CD4-positive, alpha-beta T cell (primary cell): ENCODE measurements at regions not wholly inside any gene's neighbourhood (a gene's known extent, or its start where the extent isn't known, plus 50 kb on each side); places are given as distances from the start of the nearest gene placed in this dataset.

Experiments used
- ATAC-seq: fragments of 200-7000 bp; cut with Tn5 transposase; one replicate; pipeline ENCODE4 v1.10.0; 2022; ENCODE audit warnings: mild to moderate bottlenecking; ENCODE audit not compliant: poor library complexity
- CTCF ChIA-PET: fragments of 350-600 bp; sonication (Branson Sonifier 250); formaldehyde crosslinking; loops from one replicate; lab custom pipeline; 2021; ENCODE audit warnings: antibody characterized with exemption, inconsistent platforms; lab: Charles Lee
- POLR2A ChIA-PET: fragments of 350-600 bp; sonication (Branson Sonifier 250); formaldehyde crosslinking; loops from one replicate; lab custom pipeline; 2021; ENCODE audit warnings: antibody characterized with exemption, inconsistent platforms; lab: Charles Lee
- DNase-seq, 14 experiments: peaks; one replicate each; pipeline ENCODE4 v3.0.0-alpha.2; 2013 to 2020; ENCODE audit warnings: mixed read lengths in 2 of 14
- H3K27ac ChIP-seq, 2 donors: one replicate each; pipeline versions ENCODE4 v1.5.1 to v1.7.0; 2013; ENCODE audit warnings: low read length in 2 of 2, low read depth in 1 of 2, mild to moderate bottlenecking in 1 of 2
- H3K27me3 ChIP-seq, 2 experiments: 1 replicate in 1 of 2; 2 replicates in 1 of 2; pipeline versions ENCODE4 v1.6.1 to v1.7.0; 2013; ENCODE audit warnings: low read length in 2 of 2, control low read depth in 1 of 2, mild to moderate bottlenecking in 1 of 2, moderate library complexity in 1 of 2; ENCODE audit not compliant: insufficient read depth in 2 of 2, control insufficient read depth in 1 of 2
- H3K36me3 ChIP-seq: one replicate; pipeline ENCODE4 v1.6.1; 2013; ENCODE audit warnings: low read length, control low read depth; ENCODE audit not compliant: insufficient read depth
- H3K4me1 ChIP-seq: one replicate; pipeline ENCODE4 v1.6.1; 2013; ENCODE audit warnings: low read length, control low read depth; ENCODE audit not compliant: insufficient read depth
- H3K4me3 ChIP-seq: one replicate; pipeline ENCODE4 v1.5.1; 2013; ENCODE audit warnings: mild to moderate bottlenecking, low read length, moderate library complexity
- H3K9me3 ChIP-seq, 2 experiments: 1 replicate in 1 of 2; 2 replicates in 1 of 2; pipeline versions ENCODE4 v1.6.1 to v1.7.0; 2013; ENCODE audit warnings: low read length in 2 of 2, mild to moderate bottlenecking in 2 of 2, control low read depth in 1 of 2, moderate library complexity in 1 of 2; ENCODE audit not compliant: control insufficient read depth in 1 of 2, insufficient read depth in 1 of 2
- H3K27ac Mint-ChIP-seq: one replicate; pipeline ENCODE4 v1.8.0; 2020; ENCODE audit warnings: mixed read lengths
- H3K27me3 Mint-ChIP-seq: one replicate; pipeline ENCODE4 v1.8.0; 2021; ENCODE audit warnings: mixed read lengths
- H3K36me3 Mint-ChIP-seq: one replicate; pipeline ENCODE4 v1.8.0; 2021; ENCODE audit warnings: low read depth, mixed read lengths
- H3K4me1 Mint-ChIP-seq: one replicate; pipeline ENCODE4 v1.8.0; 2021; ENCODE audit warnings: low read depth, mixed read lengths
- H3K4me3 Mint-ChIP-seq: one replicate; pipeline ENCODE4 v1.8.0; 2020; ENCODE audit warnings: mild to moderate bottlenecking, mixed read lengths
- H3K9me3 Mint-ChIP-seq: one replicate; pipeline ENCODE4 v1.8.0; 2020; ENCODE audit warnings: mixed read lengths
- intact Hi-C, 2 experiments: fragments of 100-400 bp; cut with DNase I in 1 of 2; cut with micrococcal nuclease in 1 of 2; formaldehyde crosslinking; loops; one replicate each; pipeline versions ENCODE4 v1.15.1 to v1.9.0; 2023 to 2025; cut with DNase I, micrococcal nuclease
- TF ChIP-seq, protein P1 (sequence below): fragments of 200-600 bp; IDR thresholded peaks from one replicate; pipeline ENCODE4 v1.8.0; 2022; ENCODE audit warnings: antibody characterized with exemption, mild to moderate bottlenecking

- Mint-ChIP-seq H3K36me3 (no peaks in the 10 kb centered on the region), H3K27ac (no peak overlapping the region), H3K9me3 (no peaks in the 10 kb centered on the region), H3K27me3 (peaks cover 10% of the 10 kb centered on the region), H3K4me1 (no peaks in the 10 kb centered on the region), H3K4me3 (no peak overlapping the region)
- POLR2A ChIA-PET, result no interaction called here
- Histone ChIP-seq H3K27me3 (no peaks in the 10 kb centered on the region), H3K4me1 (no peaks in the 10 kb centered on the region), H3K36me3 (no peaks in the 10 kb centered on the region), H3K4me3 (no peak overlapping the region), H3K9me3 (no peaks in the 10 kb centered on the region), H3K27ac (no peak overlapping the region)
- DNase-seq, result no peak
- CTCF ChIA-PET, result no interaction called here
- intact Hi-C loops, result no loop called here
- TF ChIP-seq, protein P1, sequence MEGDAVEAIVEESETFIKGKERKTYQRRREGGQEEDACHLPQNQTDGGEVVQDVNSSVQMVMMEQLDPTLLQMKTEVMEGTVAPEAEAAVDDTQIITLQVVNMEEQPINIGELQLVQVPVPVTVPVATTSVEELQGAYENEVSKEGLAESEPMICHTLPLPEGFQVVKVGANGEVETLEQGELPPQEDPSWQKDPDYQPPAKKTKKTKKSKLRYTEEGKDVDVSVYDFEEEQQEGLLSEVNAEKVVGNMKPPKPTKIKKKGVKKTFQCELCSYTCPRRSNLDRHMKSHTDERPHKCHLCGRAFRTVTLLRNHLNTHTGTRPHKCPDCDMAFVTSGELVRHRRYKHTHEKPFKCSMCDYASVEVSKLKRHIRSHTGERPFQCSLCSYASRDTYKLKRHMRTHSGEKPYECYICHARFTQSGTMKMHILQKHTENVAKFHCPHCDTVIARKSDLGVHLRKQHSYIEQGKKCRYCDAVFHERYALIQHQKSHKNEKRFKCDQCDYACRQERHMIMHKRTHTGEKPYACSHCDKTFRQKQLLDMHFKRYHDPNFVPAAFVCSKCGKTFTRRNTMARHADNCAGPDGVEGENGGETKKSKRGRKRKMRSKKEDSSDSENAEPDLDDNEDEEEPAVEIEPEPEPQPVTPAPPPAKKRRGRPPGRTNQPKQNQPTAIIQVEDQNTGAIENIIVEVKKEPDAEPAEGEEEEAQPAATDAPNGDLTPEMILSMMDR, result no peak
- ATAC-seq, result no peak
Observed at GRCh38 chr6:4581468-4582385, 194.5 kb upstream of the CDYL start.

GRCh38 chr6:4580361-4580760 is 195.8 kb upstream of the CDYL start:
- H3K4me1 Mint-ChIP-seq, result no peaks in the 10 kb centered on the region
- TF ChIP-seq, protein P1, result no peak
- Histone ChIP-seq H3K4me3 (no peak overlapping the region), H3K27me3 (no peaks in the 10 kb centered on the region), H3K36me3 (no peaks in the 10 kb centered on the region), H3K9me3 (no peaks in the 10 kb centered on the region), H3K27ac (no peak overlapping the region), H3K4me1 (no peaks in the 10 kb centered on the region)
- no peak overlapping the region for H3K4me3 Mint-ChIP-seq
- no peaks in the 10 kb centered on the region for H3K36me3 Mint-ChIP-seq
- POLR2A ChIA-PET, result no interaction called here
- no peaks in the 10 kb centered on the region for H3K9me3 Mint-ChIP-seq
- no peak for ATAC-seq
- intact Hi-C loops, result no loop called here
- peaks cover 19% of the 10 kb centered on the region for H3K27me3 Mint-ChIP-seq
- no peak overlapping the region for H3K27ac Mint-ChIP-seq
- DNase-seq, result no peak
- CTCF ChIA-PET, result no interaction called here

DNA sequence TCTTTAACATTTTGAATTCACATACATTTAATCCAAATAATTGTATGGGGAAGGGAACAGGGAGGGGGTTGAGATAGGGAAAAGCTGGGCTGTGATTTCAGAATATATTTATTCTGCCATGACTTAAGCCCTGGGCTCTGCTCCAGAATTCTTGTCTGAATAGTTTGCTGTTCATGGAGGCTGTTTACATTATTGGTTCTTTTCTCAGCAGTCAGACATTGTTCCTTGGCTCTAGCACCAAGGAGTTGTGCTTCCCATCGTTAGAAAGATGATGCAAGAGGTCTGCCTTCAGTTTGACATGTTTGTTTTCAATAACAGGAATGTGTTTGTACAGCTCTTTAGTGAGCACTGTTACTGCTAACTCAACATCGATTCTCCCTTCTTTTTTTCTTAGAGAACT is 198.8 kb upstream of the CDYL start:
- ChIA-PET POLR2A (no interaction called here), CTCF (no interaction called here)
- no peak overlapping the region for H3K27ac ChIP-seq
- no peak for ATAC-seq
- no peaks in the 10 kb centered on the region for H3K4me1 Mint-ChIP-seq
- no peak for DNase-seq
- H3K4me3 Mint-ChIP-seq, result no peak overlapping the region
- peaks cover 19% of the 10 kb centered on the region for H3K27me3 Mint-ChIP-seq
- H3K27ac Mint-ChIP-seq, result no peak overlapping the region
- no peak overlapping the region for H3K4me3 ChIP-seq
- H3K36me3 Mint-ChIP-seq, result no peaks in the 10 kb centered on the region
- H3K36me3 ChIP-seq, result no peaks in the 10 kb centered on the region
- H3K4me1 ChIP-seq, result no peaks in the 10 kb centered on the region
- H3K9me3 ChIP-seq, result no peaks in the 10 kb centered on the region
- H3K9me3 Mint-ChIP-seq, result no peaks in the 10 kb centered on the region
- TF ChIP-seq, protein P1, result no peak
- H3K27me3 ChIP-seq, result no peaks in the 10 kb centered on the region
- intact Hi-C loops, result no loop called here
